HEK293 (cell line): ENCODE measurements at regions not wholly inside any gene's neighbourhood (a gene's known extent, or its start where the extent isn't known, plus 50 kb on each side); places are given as distances from the start of the nearest gene placed in this dataset.

ENCODE experiments used
- ATF2 ChIP-seq: fragments of 450-650 bp; formaldehyde crosslinking; IDR thresholded peaks from 2 replicates; pipeline ENCODE4 v1.5.1; 2016; ENCODE audit warnings: missing biosample characterization, missing genetic modification characterization, low read depth
- CTCF ChIP-seq: fragments of 450-650 bp; formaldehyde crosslinking; IDR thresholded peaks from 2 replicates; pipeline ENCODE4 v1.5.1; 2016; ENCODE audit warnings: missing biosample characterization, missing genetic modification characterization
- HOXC10 ChIP-seq: sonication (generic); formaldehyde crosslinking; IDR thresholded peaks from 2 replicates; pipeline ENCODE4 v1.8.1; 2023; ENCODE audit warnings: mild to moderate bottlenecking, missing genetic modification reagents
- SETDB1 ChIP-seq: IDR thresholded peaks from one replicate; pipeline ENCODE4 v1.6.1; 2017; ENCODE audit warnings: mild to moderate bottlenecking, low read length, moderate library complexity, mixed read lengths; ENCODE audit not compliant: insufficient read length
- YY1 ChIP-seq: fragments of 450-650 bp; formaldehyde crosslinking; IDR thresholded peaks from 2 replicates; pipeline ENCODE4 v1.5.1; 2018; ENCODE audit warnings: missing biosample characterization, missing genetic modification characterization
- ZBTB1 ChIP-seq: fragments of 450-650 bp; formaldehyde crosslinking; IDR thresholded peaks from 2 replicates; pipeline ENCODE4 v1.5.1; 2016; ENCODE audit warnings: missing biosample characterization, missing genetic modification characterization
- ZBTB8A ChIP-seq: fragments of 450-650 bp; formaldehyde crosslinking; IDR thresholded peaks from 2 replicates; pipeline ENCODE4 v1.5.1; 2016; ENCODE audit warnings: missing biosample characterization, missing genetic modification characterization
- ZFP41 ChIP-seq: fragments of 450-650 bp; formaldehyde crosslinking; IDR thresholded peaks from 2 replicates; pipeline ENCODE4 v1.5.1; 2016; ENCODE audit warnings: missing biosample characterization, missing genetic modification characterization, borderline replicate concordance
- ZNF274 ChIP-seq, 2 experiments: fragments of 200-500 bp in 1 of 2; fragments of 450-650 bp in 1 of 2; sonication (Bioruptor generic) in 1 of 2; formaldehyde crosslinking in 1 of 2; IDR thresholded peaks; 2 replicates each; pipeline versions ENCODE4 v1.5.1 to v1.6.1; 2014 to 2016; ENCODE audit warnings: borderline replicate concordance in 1 of 2, inconsistent platforms in 1 of 2, low read length in 1 of 2, missing biosample characterization in 1 of 2, missing genetic modification characterization in 1 of 2
- ZNF311 ChIP-seq: fragments of 450-650 bp; formaldehyde crosslinking; IDR thresholded peaks from 2 replicates; pipeline ENCODE4 v1.5.1; 2017; ENCODE audit warnings: missing biosample characterization, missing genetic modification characterization, borderline replicate concordance
- ZNF514 ChIP-seq: fragments of 450-650 bp; formaldehyde crosslinking; IDR thresholded peaks from 2 replicates; pipeline ENCODE4 v1.5.1; 2016; ENCODE audit warnings: missing biosample characterization, missing genetic modification characterization
- ZNF658 ChIP-seq: fragments of 450-650 bp; formaldehyde crosslinking; IDR thresholded peaks from 2 replicates; pipeline ENCODE4; 2016; ENCODE audit warnings: missing biosample characterization, missing genetic modification characterization
- ZNF768 ChIP-seq: fragments of 450-650 bp; formaldehyde crosslinking; IDR thresholded peaks from 2 replicates; pipeline ENCODE4 v1.5.1; 2018; ENCODE audit warnings: missing biosample characterization, mild to moderate bottlenecking, missing genetic modification characterization
- TF ChIP-seq, protein P1 (sequence below): fragments of 450-650 bp; formaldehyde crosslinking; IDR thresholded peaks from 2 replicates; pipeline ENCODE4 v1.5.1; 2016; ENCODE audit warnings: missing biosample characterization, missing genetic modification characterization

DNA sequence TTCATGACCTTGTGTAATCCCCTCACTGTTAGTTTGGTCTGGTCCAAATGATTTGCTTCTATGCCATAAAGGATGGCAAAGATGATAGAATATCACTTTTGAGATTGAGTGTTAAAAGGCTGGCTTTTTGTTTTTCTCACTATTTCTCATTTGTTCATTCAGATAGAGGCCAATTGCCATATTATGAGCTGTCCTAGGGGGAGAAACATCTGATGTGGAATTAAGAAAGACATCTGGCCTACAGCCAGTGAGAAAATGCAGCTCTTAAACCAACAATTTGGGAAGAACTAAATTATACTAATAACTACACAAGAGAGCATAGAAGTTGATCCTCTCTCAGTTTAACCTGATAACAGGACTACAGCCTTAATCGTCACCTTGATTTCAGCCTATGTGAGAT lies 1668.6 kb downstream of the GRIK2 start:
- TF ChIP-seq HOXC10 = no peak
- TF ChIP-seq SETDB1 = no peak
- TF ChIP-seq, protein P1, sequence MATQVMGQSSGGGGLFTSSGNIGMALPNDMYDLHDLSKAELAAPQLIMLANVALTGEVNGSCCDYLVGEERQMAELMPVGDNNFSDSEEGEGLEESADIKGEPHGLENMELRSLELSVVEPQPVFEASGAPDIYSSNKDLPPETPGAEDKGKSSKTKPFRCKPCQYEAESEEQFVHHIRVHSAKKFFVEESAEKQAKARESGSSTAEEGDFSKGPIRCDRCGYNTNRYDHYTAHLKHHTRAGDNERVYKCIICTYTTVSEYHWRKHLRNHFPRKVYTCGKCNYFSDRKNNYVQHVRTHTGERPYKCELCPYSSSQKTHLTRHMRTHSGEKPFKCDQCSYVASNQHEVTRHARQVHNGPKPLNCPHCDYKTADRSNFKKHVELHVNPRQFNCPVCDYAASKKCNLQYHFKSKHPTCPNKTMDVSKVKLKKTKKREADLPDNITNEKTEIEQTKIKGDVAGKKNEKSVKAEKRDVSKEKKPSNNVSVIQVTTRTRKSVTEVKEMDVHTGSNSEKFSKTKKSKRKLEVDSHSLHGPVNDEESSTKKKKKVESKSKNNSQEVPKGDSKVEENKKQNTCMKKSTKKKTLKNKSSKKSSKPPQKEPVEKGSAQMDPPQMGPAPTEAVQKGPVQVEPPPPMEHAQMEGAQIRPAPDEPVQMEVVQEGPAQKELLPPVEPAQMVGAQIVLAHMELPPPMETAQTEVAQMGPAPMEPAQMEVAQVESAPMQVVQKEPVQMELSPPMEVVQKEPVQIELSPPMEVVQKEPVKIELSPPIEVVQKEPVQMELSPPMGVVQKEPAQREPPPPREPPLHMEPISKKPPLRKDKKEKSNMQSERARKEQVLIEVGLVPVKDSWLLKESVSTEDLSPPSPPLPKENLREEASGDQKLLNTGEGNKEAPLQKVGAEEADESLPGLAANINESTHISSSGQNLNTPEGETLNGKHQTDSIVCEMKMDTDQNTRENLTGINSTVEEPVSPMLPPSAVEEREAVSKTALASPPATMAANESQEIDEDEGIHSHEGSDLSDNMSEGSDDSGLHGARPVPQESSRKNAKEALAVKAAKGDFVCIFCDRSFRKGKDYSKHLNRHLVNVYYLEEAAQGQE (tag by site-specific recombination) = no peak
- no peak for TF ChIP-seq ZNF768
- TF ChIP-seq ZNF514 (tag by site-specific recombination) = no peak
- TF ChIP-seq ZNF274 (IDR thresholded peaks at IDR 0.05; ENCODE audit: low read length) = no peak
- no peak for TF ChIP-seq ZNF274 (tag by site-specific recombination; IDR thresholded peaks at IDR 0.05; ENCODE audit: borderline replicate concordance)
- no peak for TF ChIP-seq CTCF
- no peak for TF ChIP-seq ZBTB8A
- TF ChIP-seq ZBTB1 (tag by site-specific recombination) = no peak
- no peak for TF ChIP-seq ATF2 (tag by site-specific recombination)
- no peak for TF ChIP-seq YY1
- TF ChIP-seq ZNF311 = no peak
- no peak for TF ChIP-seq ZFP41
- no peak for TF ChIP-seq ZNF658 (tag by site-specific recombination)
